Right lobe of liver (tissue), 4 donors: ENCODE measurements at regions not wholly inside any gene's neighbourhood (a gene's known extent, or its start where the extent isn't known, plus 50 kb on each side); places are given as distances from the start of the nearest gene placed in this dataset.

Experiments used
- POLR2A ChIP-seq: fragments of 450-650 bp; IDR thresholded peaks from one replicate; pipeline ENCODE4 v1.6.1; 2017; ENCODE audit warnings: antibody characterized with exemption, mild to moderate bottlenecking
- TF ChIP-seq, protein P1 (sequence below), 4 donors: fragments of 200-600 bp in 3 of 4; fragments of 450-650 bp in 1 of 4; IDR thresholded peaks; one replicate each; pipeline versions ENCODE4 v1.5.1 to v1.8.0; 2016 to 2022; ENCODE audit warnings: antibody characterized with exemption in 4 of 4, mild to moderate bottlenecking in 2 of 4
- donor health status: DM: no; HTN: no; CAD: no.
- donor health status: DM: no; HTN: no; CAD: no.
- donor health status: DM: no; HTN: yes; CAD: no.

GRCh38 chr4:165689159-165689558 is 183.9 kb upstream of the TLL1 start:
- no peak for TF ChIP-seq POLR2A
- TF ChIP-seq, protein P1, sequence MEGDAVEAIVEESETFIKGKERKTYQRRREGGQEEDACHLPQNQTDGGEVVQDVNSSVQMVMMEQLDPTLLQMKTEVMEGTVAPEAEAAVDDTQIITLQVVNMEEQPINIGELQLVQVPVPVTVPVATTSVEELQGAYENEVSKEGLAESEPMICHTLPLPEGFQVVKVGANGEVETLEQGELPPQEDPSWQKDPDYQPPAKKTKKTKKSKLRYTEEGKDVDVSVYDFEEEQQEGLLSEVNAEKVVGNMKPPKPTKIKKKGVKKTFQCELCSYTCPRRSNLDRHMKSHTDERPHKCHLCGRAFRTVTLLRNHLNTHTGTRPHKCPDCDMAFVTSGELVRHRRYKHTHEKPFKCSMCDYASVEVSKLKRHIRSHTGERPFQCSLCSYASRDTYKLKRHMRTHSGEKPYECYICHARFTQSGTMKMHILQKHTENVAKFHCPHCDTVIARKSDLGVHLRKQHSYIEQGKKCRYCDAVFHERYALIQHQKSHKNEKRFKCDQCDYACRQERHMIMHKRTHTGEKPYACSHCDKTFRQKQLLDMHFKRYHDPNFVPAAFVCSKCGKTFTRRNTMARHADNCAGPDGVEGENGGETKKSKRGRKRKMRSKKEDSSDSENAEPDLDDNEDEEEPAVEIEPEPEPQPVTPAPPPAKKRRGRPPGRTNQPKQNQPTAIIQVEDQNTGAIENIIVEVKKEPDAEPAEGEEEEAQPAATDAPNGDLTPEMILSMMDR (IDR thresholded peaks at IDR 0.05): no peak
